Left lung (tissue), 4 donors: ENCODE measurements at regions not wholly inside any gene's neighbourhood (a gene's known extent, or its start where the extent isn't known, plus 50 kb on each side); places are given as distances from the start of the nearest gene placed in this dataset.
"Not testable (repeated sequence)": the region's sequence is repeated elsewhere in the genome, so short reads cannot be mapped to it uniquely, and the experiment has no call there.

Source experiments
- ATAC-seq: fragments of 200-7000 bp; cut with Tn5 transposase; one replicate; pipeline ENCODE4 v1.9.1; 2020; ENCODE audit warnings: moderate library complexity
- DNase-seq, 4 donors: peaks; one replicate each; pipeline ENCODE4 v3.0.0-alpha.2; 2013 to 2020
- H3K27ac ChIP-seq, 2 donors: fragments of 200-600 bp; sonication (generic) in 1 of 2; one replicate each; pipeline versions ENCODE4 v1.5.0 to v1.8.0; 2020 to 2021
- H3K27me3 ChIP-seq, 2 donors: fragments of 200-600 bp; sonication (generic) in 1 of 2; one replicate each; pipeline versions ENCODE4 v1.5.0 to v1.8.0; 2020 to 2021
- H3K36me3 ChIP-seq, 2 donors: fragments of 200-600 bp; sonication (generic) in 1 of 2; one replicate each; pipeline versions ENCODE4 v1.5.0 to v1.8.0; 2020 to 2021
- H3K4me1 ChIP-seq, 2 donors: fragments of 200-600 bp; one replicate each; pipeline ENCODE4 v1.8.0; 2021
- H3K4me3 ChIP-seq, 2 donors: fragments of 200-600 bp; sonication (generic) in 1 of 2; one replicate each; pipeline versions ENCODE4 v1.5.0 to v1.8.0; 2020 to 2021; ENCODE audit warnings: mild to moderate bottlenecking in 1 of 2
- H3K9me3 ChIP-seq, 2 donors: fragments of 200-600 bp; sonication (generic) in 1 of 2; one replicate each; pipeline versions ENCODE4 v1.5.0 to v1.8.0; 2020 to 2021
- intact Hi-C, 2 donors: fragments of 100-400 bp; cut with DNase I; formaldehyde crosslinking; loops; one replicate each; pipeline versions ENCODE4 v1.11.2 to v1.14.2; 2022
- TF ChIP-seq, protein P1 (sequence below), 2 donors: fragments of 200-600 bp; sonication (generic) in 1 of 2; IDR thresholded peaks; one replicate each; pipeline versions ENCODE4 v1.5.0 to v1.8.0; 2021; ENCODE audit warnings: antibody characterized with exemption in 2 of 2
- donor health status: DM: no; HTN: yes; CAD: no.
- donor health status: DM: no; HTN: no; CAD: no.

DNA sequence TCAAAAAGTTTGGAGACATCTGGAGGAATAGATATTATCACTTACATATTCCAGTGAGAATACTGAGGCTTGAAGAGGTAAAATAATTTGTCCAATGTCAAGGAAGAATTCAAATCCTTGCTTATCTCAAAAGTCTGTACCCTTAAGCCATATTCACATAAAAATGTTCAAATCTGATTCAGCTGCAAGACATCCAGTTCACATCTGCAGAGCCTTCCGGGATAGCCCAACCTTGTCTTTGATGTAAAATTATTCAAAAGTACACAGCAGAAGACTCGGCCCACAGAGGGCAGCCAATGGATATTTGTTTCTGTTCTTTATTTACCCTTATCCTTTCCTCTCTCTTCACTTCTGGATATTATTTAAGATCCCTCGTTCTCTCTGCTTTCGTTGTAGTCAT is 1183.8 kb upstream of the WWC1 start:
- no peaks in the 10 kb centered on the region for H3K36me3 ChIP-seq
- no peaks in the 10 kb centered on the region for H3K9me3 ChIP-seq
- intact Hi-C loops = no loop called here
- no peak overlapping the region for H3K4me3 ChIP-seq
- TF ChIP-seq, protein P1, sequence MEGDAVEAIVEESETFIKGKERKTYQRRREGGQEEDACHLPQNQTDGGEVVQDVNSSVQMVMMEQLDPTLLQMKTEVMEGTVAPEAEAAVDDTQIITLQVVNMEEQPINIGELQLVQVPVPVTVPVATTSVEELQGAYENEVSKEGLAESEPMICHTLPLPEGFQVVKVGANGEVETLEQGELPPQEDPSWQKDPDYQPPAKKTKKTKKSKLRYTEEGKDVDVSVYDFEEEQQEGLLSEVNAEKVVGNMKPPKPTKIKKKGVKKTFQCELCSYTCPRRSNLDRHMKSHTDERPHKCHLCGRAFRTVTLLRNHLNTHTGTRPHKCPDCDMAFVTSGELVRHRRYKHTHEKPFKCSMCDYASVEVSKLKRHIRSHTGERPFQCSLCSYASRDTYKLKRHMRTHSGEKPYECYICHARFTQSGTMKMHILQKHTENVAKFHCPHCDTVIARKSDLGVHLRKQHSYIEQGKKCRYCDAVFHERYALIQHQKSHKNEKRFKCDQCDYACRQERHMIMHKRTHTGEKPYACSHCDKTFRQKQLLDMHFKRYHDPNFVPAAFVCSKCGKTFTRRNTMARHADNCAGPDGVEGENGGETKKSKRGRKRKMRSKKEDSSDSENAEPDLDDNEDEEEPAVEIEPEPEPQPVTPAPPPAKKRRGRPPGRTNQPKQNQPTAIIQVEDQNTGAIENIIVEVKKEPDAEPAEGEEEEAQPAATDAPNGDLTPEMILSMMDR (IDR thresholded peaks at IDR 0.05) = no peak
- no peaks in the 10 kb centered on the region for H3K4me1 ChIP-seq
- DNase-seq (no peak), ATAC-seq (no peak)
- H3K27me3 ChIP-seq = no peaks in the 10 kb centered on the region
- H3K27ac ChIP-seq = no peak overlapping the region

- H3K4me3 ChIP-seq, H3K36me3 ChIP-seq, H3K9me3 ChIP-seq, intact Hi-C loops, H3K27ac ChIP-seq, H3K27me3 ChIP-seq, ATAC-seq, H3K4me1 ChIP-seq, DNase-seq: not testable (repeated sequence)
Measured at GRCh38 chr5:167108266-167108665, 1183.2 kb upstream of the WWC1 start.

GRCh38 chr5:167112556-167112955 is 1178.9 kb upstream of the WWC1 start:
- TF ChIP-seq, protein P1 (IDR thresholded peaks at IDR 0.05) = no peak
- Histone ChIP-seq H3K4me1 (no peaks in the 10 kb centered on the region), H3K9me3 (peaks cover 0 to 5% of the 10 kb centered on the region in 2 donors), H3K27ac (no peak overlapping the region), H3K27me3 (no peaks in the 10 kb centered on the region), H3K4me3 (no peak overlapping the region), H3K36me3 (no peaks in the 10 kb centered on the region)
- no peak for ATAC-seq
- DNase-seq = no peak
- intact Hi-C loops = no loop called here

GRCh38 chr5:167122267-167122666 is 1169.2 kb upstream of the WWC1 start:
- intact Hi-C loops = no loop called here
- DNase-seq (no peak), ATAC-seq (no peak)
- Histone ChIP-seq H3K4me1 (no peaks in the 10 kb centered on the region), H3K27ac (no peak overlapping the region), H3K36me3 (no peaks in the 10 kb centered on the region), H3K4me3 (no peak overlapping the region), H3K9me3 (no peaks in the 10 kb centered on the region), H3K27me3 (no peaks in the 10 kb centered on the region)
- TF ChIP-seq, protein P1 (IDR thresholded peaks at IDR 0.05) = no peak

DNA sequence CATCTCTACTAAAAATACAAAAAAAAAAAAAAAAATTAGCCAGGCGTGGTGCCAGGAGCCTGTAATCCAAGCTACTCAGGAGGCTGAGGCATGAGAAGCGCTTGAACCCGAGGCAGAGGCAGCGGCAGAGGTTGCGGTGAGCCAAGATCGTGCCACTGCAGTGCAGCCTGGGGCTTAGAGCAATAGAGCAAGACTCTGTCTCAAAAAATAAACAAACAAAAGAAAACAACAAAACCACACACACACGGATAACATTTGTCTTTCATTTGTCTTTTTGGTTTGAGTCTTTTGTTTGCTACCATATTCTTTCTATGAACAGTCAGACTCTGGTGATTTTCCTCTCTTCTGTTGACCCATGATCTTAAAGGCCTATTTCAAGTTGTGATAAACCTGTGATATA is 1168.3 kb upstream of the WWC1 start:
- TF ChIP-seq, protein P1 (IDR thresholded peaks at IDR 0.05) = no peak

GRCh38 chr5:167128581-167128980 is 1162.9 kb upstream of the WWC1 start:
- H3K27ac ChIP-seq = no peak overlapping the region
- H3K4me1 ChIP-seq = no peaks in the 10 kb centered on the region
- ATAC-seq (no peak), DNase-seq (no peak)
- H3K27me3 ChIP-seq = no peaks in the 10 kb centered on the region
- no peaks in the 10 kb centered on the region for H3K36me3 ChIP-seq
- intact Hi-C loops = no loop called here
- no peaks in the 10 kb centered on the region for H3K9me3 ChIP-seq
- no peak overlapping the region for H3K4me3 ChIP-seq
- TF ChIP-seq, protein P1 (IDR thresholded peaks at IDR 0.05) = no peak

More for the DNA sequence above, 1168.3 kb upstream of the WWC1 start:
- no peak for DNase-seq
- Histone ChIP-seq H3K27ac (no peak overlapping the region), H3K27me3 (no peaks in the 10 kb centered on the region), H3K36me3 (no peaks in the 10 kb centered on the region), H3K4me3 (no peak overlapping the region), H3K4me1 (no peaks in the 10 kb centered on the region), H3K9me3 (no peaks in the 10 kb centered on the region)
- intact Hi-C loops = no loop called here
- ATAC-seq = no peak
